Mesodermal cell (in vitro differentiated cells): ENCODE measurements at regions not wholly inside any gene's neighbourhood (a gene's known extent, or its start where the extent isn't known, plus 50 kb on each side); places are given as distances from the start of the nearest gene placed in this dataset.

ENCODE experiments used
- H3K27ac ChIP-seq: 2 replicates; pipeline ENCODE4 v1.7.0; 2013; ENCODE audit warnings: mild to moderate bottlenecking, low read depth, low read length, moderate library complexity; ENCODE audit not compliant: severe bottlenecking
- H3K36me3 ChIP-seq: 2 replicates; pipeline ENCODE4 v1.7.1; 2013; ENCODE audit warnings: mild to moderate bottlenecking, low read length, moderate library complexity; ENCODE audit not compliant: control insufficient read depth, insufficient read depth
- H3K4me1 ChIP-seq: one replicate; pipeline ENCODE4 v1.7.1; 2013; ENCODE audit warnings: mild to moderate bottlenecking, low read length; ENCODE audit not compliant: insufficient read depth, control insufficient read depth, poor library complexity, severe bottlenecking
- H3K4me3 ChIP-seq: 2 replicates; pipeline ENCODE4 v1.7.0; 2013; ENCODE audit warnings: low read length, control low read depth, mild to moderate bottlenecking; ENCODE audit not compliant: insufficient read depth, poor library complexity, severe bottlenecking; ENCODE audit errors: extremely low read depth
- H3K9me3 ChIP-seq: 2 replicates; pipeline ENCODE4 v1.7.1; 2013; ENCODE audit warnings: mild to moderate bottlenecking, low read length, moderate library complexity; ENCODE audit not compliant: control insufficient read depth
- WGBS, 2 experiments: methylation state at CpG; one replicate each; pipeline ENCODE4 v1.1.5; 2013; ENCODE audit warnings: missing lambda C conversion rate in 2 of 2; ENCODE audit not compliant: insufficient coverage in 2 of 2; 5-methylcytosine and 5-hydroxymethylcytosine counted together

DNA sequence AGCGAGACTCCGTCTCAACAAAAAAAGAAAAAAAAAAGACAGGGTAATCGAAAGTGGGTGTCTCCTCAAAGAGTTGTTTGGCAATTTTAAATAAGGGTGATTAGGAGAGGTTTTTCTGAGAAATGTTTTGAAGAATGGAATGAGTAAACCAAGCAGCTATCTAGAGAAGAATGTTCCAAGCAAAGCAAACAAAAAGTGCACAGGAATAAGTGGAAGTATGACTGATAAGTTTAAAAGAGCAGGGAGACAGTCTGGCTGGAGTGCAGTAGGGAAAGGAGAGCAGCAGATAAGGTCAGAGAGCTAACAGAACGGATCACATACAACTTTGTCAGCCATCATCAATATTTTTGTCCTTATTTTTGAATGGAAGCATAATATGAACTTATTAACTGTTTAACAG lies 853.5 kb downstream of the TUSC7 start:
- H3K9me3 ChIP-seq, result no peaks in the 10 kb centered on the region
- no peaks in the 10 kb centered on the region for H3K36me3 ChIP-seq
- H3K27ac ChIP-seq, result no peak overlapping the region
- 97 to 100% methylated on average over 2 to 3 of the region's 4 CpGs for WGBS, 2 experiments
- H3K4me3 ChIP-seq, result no peak overlapping the region
- no peaks in the 10 kb centered on the region for H3K4me1 ChIP-seq

DNA sequence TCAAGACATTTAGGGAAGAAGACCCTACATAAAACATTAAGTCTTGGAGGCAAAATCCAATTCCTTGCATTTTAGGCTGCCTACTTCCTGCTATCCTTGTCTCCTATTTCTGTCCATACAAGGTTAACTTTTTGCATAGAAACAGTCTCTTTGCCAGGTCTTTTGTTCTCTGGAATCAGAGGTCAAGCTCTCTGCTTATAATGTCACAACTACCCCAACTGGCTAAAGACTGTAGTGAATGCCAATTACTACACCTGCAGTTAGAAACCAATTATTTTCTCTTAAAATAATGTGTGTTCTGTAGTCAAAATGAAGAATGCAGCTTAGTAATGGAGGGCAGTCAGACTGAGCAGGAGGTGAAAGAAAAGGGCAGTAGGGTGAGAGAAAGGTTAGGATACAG lies 856.2 kb downstream of the TUSC7 start:
- Histone ChIP-seq H3K9me3 (no peaks in the 10 kb centered on the region), H3K27ac (no peak overlapping the region), H3K4me1 (no peaks in the 10 kb centered on the region), H3K36me3 (no peaks in the 10 kb centered on the region), H3K4me3 (no peak overlapping the region)

DNA sequence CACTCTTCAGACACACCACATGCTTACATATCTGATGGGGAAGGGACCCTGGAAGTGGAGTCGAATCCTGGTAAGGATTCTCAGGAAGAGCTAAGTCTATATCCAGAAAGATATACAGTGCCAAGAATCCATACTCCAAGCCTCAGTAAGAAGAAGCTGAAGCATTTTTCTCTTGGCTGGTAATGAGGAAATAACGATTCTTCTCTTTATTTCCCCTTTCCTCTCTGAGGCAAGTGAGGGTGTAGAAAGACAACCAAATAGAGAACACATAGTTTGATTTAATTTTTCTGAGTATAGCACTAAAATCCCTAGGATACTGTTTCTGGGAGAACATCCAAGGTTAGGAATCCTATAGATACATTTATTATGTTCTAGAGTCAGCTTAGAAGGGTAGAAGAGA lies 857.3 kb downstream of the TUSC7 start:
- H3K36me3 ChIP-seq, result no peaks in the 10 kb centered on the region
- no peaks in the 10 kb centered on the region for H3K9me3 ChIP-seq
- no peak overlapping the region for H3K4me3 ChIP-seq
- 80% methylated on average over 1 of the region's 2 CpGs; no CpG with 5 or more reads in 1 of the 2 experiments for WGBS, 2 experiments
- no peak overlapping the region for H3K27ac ChIP-seq
- no peaks in the 10 kb centered on the region for H3K4me1 ChIP-seq

GRCh38 chr3:117567382-117567781 lies 857.8 kb downstream of the TUSC7 start:
- no peaks in the 10 kb centered on the region for H3K9me3 ChIP-seq
- 86 to 97% methylated on average over 1 to 2 of the region's 3 CpGs for WGBS, 2 experiments
- no peaks in the 10 kb centered on the region for H3K4me1 ChIP-seq
- no peak overlapping the region for H3K4me3 ChIP-seq
- H3K36me3 ChIP-seq, result no peaks in the 10 kb centered on the region
- H3K27ac ChIP-seq, result no peak overlapping the region

- Histone ChIP-seq H3K4me1 (no peaks in the 10 kb centered on the region), H3K4me3 (no peak overlapping the region), H3K36me3 (no peaks in the 10 kb centered on the region), H3K9me3 (no peaks in the 10 kb centered on the region), H3K27ac (no peak overlapping the region)
Measured at GRCh38 chr3:117567906-117568305, 858.3 kb downstream of the TUSC7 start.

DNA sequence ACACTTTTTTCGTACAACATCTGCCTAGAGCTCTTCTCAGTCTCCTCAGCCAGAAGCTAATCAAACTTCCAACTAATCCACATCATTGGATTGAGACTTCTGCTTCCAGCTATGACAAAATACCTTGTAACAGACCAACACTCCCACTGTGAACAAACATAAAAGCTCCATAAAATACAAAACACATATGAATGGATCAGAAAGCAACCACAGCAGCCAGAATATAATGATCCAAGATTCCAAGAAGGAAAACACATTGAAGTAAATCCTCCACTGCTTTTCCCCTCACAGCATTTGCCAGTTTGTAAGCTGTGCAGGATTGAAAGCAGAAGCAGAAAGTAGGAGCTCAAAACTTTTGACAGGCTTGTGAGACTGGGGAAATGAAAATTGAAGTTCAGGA lies 863.2 kb downstream of the TUSC7 start:
- Histone ChIP-seq H3K4me1 (no peaks in the 10 kb centered on the region), H3K4me3 (no peak overlapping the region), H3K27ac (no peak overlapping the region), H3K36me3 (no peaks in the 10 kb centered on the region), H3K9me3 (no peaks in the 10 kb centered on the region)
- WGBS, 2 experiments, result 100% methylated on average over 1 of the region's 1 CpG; no CpG with 5 or more reads in 1 of the 2 experiments

GRCh38 chr3:117580806-117581205 lies 871.2 kb downstream of the TUSC7 start:
- no peaks in the 10 kb centered on the region for H3K9me3 ChIP-seq
- H3K36me3 ChIP-seq, result no peaks in the 10 kb centered on the region
- no peak overlapping the region for H3K27ac ChIP-seq
- no peak overlapping the region for H3K4me3 ChIP-seq
- WGBS, 2 experiments, result 83 to 90% methylated on average over 2 of the region's 2 CpGs
- no peaks in the 10 kb centered on the region for H3K4me1 ChIP-seq

DNA sequence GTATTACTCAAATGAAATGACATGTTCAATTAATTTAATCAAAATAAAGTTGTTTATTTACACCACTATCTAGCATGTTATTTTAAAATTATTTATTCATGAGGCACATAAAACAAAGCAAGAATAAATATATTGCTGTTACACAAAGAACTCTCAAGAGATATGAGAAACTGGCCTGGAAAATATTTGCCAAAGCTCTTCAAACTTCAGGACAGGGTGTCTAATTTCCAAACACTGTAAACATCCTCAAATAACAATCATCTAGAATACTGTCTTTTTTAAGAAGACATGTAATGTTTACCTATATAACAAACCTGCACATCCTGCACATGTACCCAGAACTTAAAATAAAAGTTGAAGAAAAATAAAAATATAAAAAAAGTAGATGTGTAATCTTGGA lies 876.6 kb downstream of the TUSC7 start:
- Histone ChIP-seq H3K4me1 (no peaks in the 10 kb centered on the region), H3K36me3 (no peaks in the 10 kb centered on the region), H3K9me3 (no peaks in the 10 kb centered on the region), H3K4me3 (no peak overlapping the region), H3K27ac (no peak overlapping the region)

DNA sequence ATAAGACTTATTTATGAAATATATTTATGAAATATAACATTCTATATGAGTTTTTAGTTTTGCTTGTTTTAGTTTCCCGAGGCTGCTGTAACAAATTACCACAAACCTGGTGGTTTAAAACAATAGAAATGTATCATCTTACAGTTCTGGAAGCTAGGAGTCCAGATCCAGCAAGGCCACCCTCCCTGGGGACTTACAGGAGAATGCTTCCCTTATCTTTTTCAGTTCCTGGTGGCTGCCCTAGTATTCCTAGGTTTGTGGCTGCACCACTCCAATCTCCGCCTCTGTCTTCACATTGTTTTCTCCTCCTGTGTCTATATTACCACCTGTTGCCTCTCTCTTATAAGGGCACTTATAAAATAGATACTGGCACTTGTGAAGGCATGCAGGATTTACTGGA lies 877.8 kb downstream of the TUSC7 start:
- Histone ChIP-seq H3K36me3 (no peaks in the 10 kb centered on the region), H3K4me1 (no peaks in the 10 kb centered on the region), H3K9me3 (no peaks in the 10 kb centered on the region), H3K27ac (no peak overlapping the region), H3K4me3 (no peak overlapping the region)
- WGBS, 2 experiments, result 83% methylated on average over 1 of the region's 2 CpGs; no CpG with 5 or more reads in 1 of the 2 experiments

GRCh38 chr3:117589454-117589853 lies 879.9 kb downstream of the TUSC7 start:
- no peaks in the 10 kb centered on the region for H3K36me3 ChIP-seq
- no peak overlapping the region for H3K4me3 ChIP-seq
- H3K9me3 ChIP-seq, result no peaks in the 10 kb centered on the region
- 50% methylated on average over 1 of the region's 2 CpGs; no CpG with 5 or more reads in 1 of the 2 experiments for WGBS, 2 experiments
- H3K4me1 ChIP-seq, result no peaks in the 10 kb centered on the region
- H3K27ac ChIP-seq, result no peak overlapping the region

DNA sequence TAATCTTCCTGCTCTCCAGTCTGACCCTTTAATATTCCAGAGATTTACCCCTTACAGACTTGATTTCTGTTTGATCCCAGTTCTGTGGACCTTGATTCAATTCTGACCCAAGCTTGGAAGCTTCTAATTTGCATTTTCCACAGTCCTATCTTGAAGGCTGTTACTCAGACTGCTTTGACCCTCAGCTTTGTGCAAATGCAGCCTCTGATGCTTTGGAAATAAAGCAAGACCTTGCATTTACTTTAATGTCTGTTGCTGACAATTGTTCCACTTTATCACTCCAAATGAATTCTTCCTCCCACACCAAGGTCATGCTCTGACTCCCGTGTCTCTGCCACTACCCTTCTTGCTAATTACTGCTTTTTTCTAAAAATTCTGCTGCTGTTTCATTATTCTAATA lies 886.0 kb downstream of the TUSC7 start:
- no peak overlapping the region for H3K4me3 ChIP-seq
- H3K9me3 ChIP-seq, result no peaks in the 10 kb centered on the region
- H3K36me3 ChIP-seq, result no peaks in the 10 kb centered on the region
- WGBS, 2 experiments, result 57 to 83% methylated on average over 1 of the region's 1 CpG
- H3K4me1 ChIP-seq, result no peaks in the 10 kb centered on the region
- H3K27ac ChIP-seq, result no peak overlapping the region

DNA sequence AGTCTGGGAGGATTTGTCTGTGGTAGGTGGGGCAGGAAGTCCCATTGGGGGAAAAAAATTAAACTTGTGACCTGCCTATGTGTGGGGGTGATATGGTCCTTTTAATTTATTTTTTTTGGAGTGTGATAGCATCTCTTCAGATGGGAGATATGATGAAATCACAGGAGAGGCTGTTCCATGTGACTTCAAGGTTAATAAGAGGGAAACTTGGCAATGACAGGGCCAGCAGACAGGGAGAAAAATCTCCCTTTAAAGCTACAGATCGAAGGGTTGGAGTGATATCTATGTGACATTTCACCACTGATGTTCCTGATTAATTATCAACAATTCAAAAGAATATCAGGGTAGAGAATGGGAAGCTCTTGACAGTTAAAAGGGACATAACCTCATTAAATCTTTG lies 886.9 kb downstream of the TUSC7 start:
- WGBS, 2 experiments, result no CpG with 5 or more reads among the region's 1 CpG
- Histone ChIP-seq H3K36me3 (no peaks in the 10 kb centered on the region), H3K4me1 (no peaks in the 10 kb centered on the region), H3K27ac (no peak overlapping the region), H3K9me3 (no peaks in the 10 kb centered on the region), H3K4me3 (no peak overlapping the region)
